NCI-H1436 (cell line): ENCODE measurements at regions not wholly inside any gene's neighbourhood (a gene's known extent, or its start where the extent isn't known, plus 50 kb on each side); places are given as distances from the start of the nearest gene placed in this dataset.
"Not testable (repeated sequence)": the region's sequence is repeated elsewhere in the genome, so short reads cannot be mapped to it uniquely, and the experiment has no call there.

ENCODE experiments used
- DNase-seq: peaks from one replicate; lab custom pipeline; 2025; lab: John Stamatoyannopoulos, UW

GRCh38 chr6:90676516-90677300 is 89.8 kb upstream of the MAP3K7 start:
- no peak for DNase-seq

GRCh38 chr6:90675107-90675506 is 88.2 kb upstream of the MAP3K7 start:
- not testable (repeated sequence) for DNase-seq

GRCh38 chr6:90674077-90674476 is 87.2 kb upstream of the MAP3K7 start:
- DNase-seq = not testable (repeated sequence)

- no peak for DNase-seq
Measured at GRCh38 chr6:90669846-90670245, 83.0 kb upstream of the MAP3K7 start.

- DNase-seq = no peak
Measured at GRCh38 chr6:90669420-90669819, 82.5 kb upstream of the MAP3K7 start.

GRCh38 chr6:90668141-90668540 is 81.3 kb upstream of the MAP3K7 start:
- no peak for DNase-seq

- DNase-seq = no peak
Measured at GRCh38 chr6:90663873-90664272, 77.0 kb upstream of the MAP3K7 start.

- no peak for DNase-seq
Measured at GRCh38 chr6:90663106-90663505, 76.2 kb upstream of the MAP3K7 start.

- DNase-seq = no peak
Measured at GRCh38 chr6:90660931-90661330, 74.1 kb upstream of the MAP3K7 start.

GRCh38 chr6:90658497-90658896 is 71.6 kb upstream of the MAP3K7 start:
- no peak for DNase-seq

- DNase-seq = no peak
Measured at GRCh38 chr6:90656325-90656724, 69.5 kb upstream of the MAP3K7 start.

- DNase-seq = no peak
Measured at GRCh38 chr6:90654806-90655205, 67.9 kb upstream of the MAP3K7 start.

GRCh38 chr6:90654166-90654565 is 67.3 kb upstream of the MAP3K7 start:
- DNase-seq = no peak

GRCh38 chr6:90653750-90654149 is 66.9 kb upstream of the MAP3K7 start:
- no peak for DNase-seq

- peak; percentile 45 for DNase-seq
Measured at GRCh38 chr6:90650041-90650940, 63.4 kb upstream of the MAP3K7 start.

GRCh38 chr6:90648873-90649272 is 62.0 kb upstream of the MAP3K7 start:
- DNase-seq = no peak

- no peak for DNase-seq
Measured at GRCh38 chr6:90646940-90647339, 60.1 kb upstream of the MAP3K7 start.

- no peak for DNase-seq
Measured at GRCh38 chr6:90645634-90646033, 58.8 kb upstream of the MAP3K7 start.

GRCh38 chr6:90644492-90644891 is 57.6 kb upstream of the MAP3K7 start:
- no peak for DNase-seq

GRCh38 chr6:90643381-90643780 is 56.5 kb upstream of the MAP3K7 start:
- DNase-seq = no peak

GRCh38 chr6:90637320-90637719 is 50.4 kb upstream of the MAP3K7 start:
- DNase-seq = no peak
